GM12875 (cell line): ENCODE measurements at regions not wholly inside any gene's neighbourhood (a gene's known extent, or its start where the extent isn't known, plus 50 kb on each side); places are given as distances from the start of the nearest gene placed in this dataset.
"Not testable (repeated sequence)": the region's sequence is repeated elsewhere in the genome, so short reads cannot be mapped to it uniquely, and the experiment has no call there.

Experiments
- H3K4me3 ChIP-seq: one replicate; pipeline ENCODE4 v1.5.1; 2011; ENCODE audit warnings: low read depth, low read length, control low read depth
- CTCF ChIP-seq: IDR thresholded peaks from 2 replicates; pipeline ENCODE4 v1.5.1; 2011; ENCODE audit warnings: low read depth, mild to moderate bottlenecking, control low read depth, inconsistent platforms, low read length, moderate library complexity, borderline replicate concordance; ENCODE audit not compliant: insufficient read depth

GRCh38 chr2:41038408-41038807 lies 586.5 kb upstream of the SLC8A1 start:
- H3K4me3 ChIP-seq: no peak overlapping the region
- TF ChIP-seq CTCF: no peak

- not testable (repeated sequence) for H3K4me3 ChIP-seq
Measured at GRCh38 chr2:41039750-41040149, 587.9 kb upstream of the SLC8A1 start.

GRCh38 chr2:41040782-41041520 lies 589.1 kb upstream of the SLC8A1 start:
- no peak for TF ChIP-seq CTCF
- no peak overlapping the region for H3K4me3 ChIP-seq

- TF ChIP-seq CTCF: no peak
- no peak overlapping the region for H3K4me3 ChIP-seq
Measured at GRCh38 chr2:41042343-41042742, 590.5 kb upstream of the SLC8A1 start.

GRCh38 chr2:41061356-41061755 lies 609.5 kb upstream of the SLC8A1 start:
- no peak overlapping the region for H3K4me3 ChIP-seq
- TF ChIP-seq CTCF: no peak

- no peak overlapping the region for H3K4me3 ChIP-seq
- TF ChIP-seq CTCF: no peak
Measured at GRCh38 chr2:41062336-41062735, 610.4 kb upstream of the SLC8A1 start.

GRCh38 chr2:41066168-41066567 lies 614.3 kb upstream of the SLC8A1 start:
- no peak for TF ChIP-seq CTCF
- no peak overlapping the region for H3K4me3 ChIP-seq
